ENCODE measurements at regions not wholly inside any gene's neighbourhood (a gene's known extent, or its start where the extent isn't known, plus 50 kb on each side); places are given as distances from the start of the nearest gene placed in this dataset.

GRCh38 chr7:115350764-115351163 lies 428.9 kb downstream of the MDFIC start:
- ATAC-seq, result no peak
- TF ChIP-seq ZC3H10 (CRISPR knock-in tag; IDR thresholded peaks at IDR 0.05) (no peak), SNAI2 (CRISPR knock-in tag; IDR thresholded peaks at IDR 0.05) (no peak), TOX (CRISPR knock-in tag; IDR thresholded peaks at IDR 0.05; ENCODE audit: borderline replicate concordance) (no peak), ZFP3 (CRISPR knock-in tag; IDR thresholded peaks at IDR 0.05) (no peak), TSHZ2 (CRISPR knock-in tag; IDR thresholded peaks at IDR 0.05) (no peak), ESRRG (CRISPR knock-in tag; IDR thresholded peaks at IDR 0.05) (no peak), ARNTL (CRISPR knock-in tag; IDR thresholded peaks at IDR 0.05; ENCODE audit: borderline replicate concordance, low read depth) (no peak), TCF4 (CRISPR knock-in tag; IDR thresholded peaks at IDR 0.05; ENCODE audit: borderline replicate concordance) (no peak), CREB5 (CRISPR knock-in tag; IDR thresholded peaks at IDR 0.05; ENCODE audit: low read depth) (no peak), CSRNP3 (CRISPR knock-in tag; IDR thresholded peaks at IDR 0.05) (no peak), ZNF565 (CRISPR knock-in tag; conservative IDR thresholded peaks at IDR 0.05; ENCODE audit: low read depth) (no peak), RARB (CRISPR knock-in tag; IDR thresholded peaks at IDR 0.05) (no peak), ZFP30 (CRISPR knock-in tag; IDR thresholded peaks at IDR 0.05) (no peak), ISL1 (CRISPR knock-in tag; IDR thresholded peaks at IDR 0.05) (no peak), PATZ1 (CRISPR knock-in tag; IDR thresholded peaks at IDR 0.05; ENCODE audit: borderline replicate concordance) (no peak), GLIS3 (CRISPR knock-in tag; IDR thresholded peaks at IDR 0.05) (no peak), CSDC2 (CRISPR knock-in tag; IDR thresholded peaks at IDR 0.05) (no peak), ZNF8 (CRISPR knock-in tag; IDR thresholded peaks at IDR 0.05) (no peak), BACH2 (CRISPR knock-in tag; IDR thresholded peaks at IDR 0.05; ENCODE audit: borderline replicate concordance) (no peak)

- no peak for TF ChIP-seq PATZ1 (CRISPR knock-in tag; IDR thresholded peaks at IDR 0.05; ENCODE audit: borderline replicate concordance)
- TF ChIP-seq ISL1 (CRISPR knock-in tag; IDR thresholded peaks at IDR 0.05), result no peak
- TF ChIP-seq PPARA (CRISPR knock-in tag; IDR thresholded peaks at IDR 0.05; ENCODE audit: borderline replicate concordance), result no peak
- no peak for TF ChIP-seq OSR1 (CRISPR knock-in tag; IDR thresholded peaks at IDR 0.05)
- TF ChIP-seq CSRNP3 (CRISPR knock-in tag; IDR thresholded peaks at IDR 0.05), result no peak
- no peak for TF ChIP-seq ESRRG (CRISPR knock-in tag; IDR thresholded peaks at IDR 0.05)
- TF ChIP-seq CSDC2 (CRISPR knock-in tag; IDR thresholded peaks at IDR 0.05), result no peak
- TF ChIP-seq ARNTL (CRISPR knock-in tag; IDR thresholded peaks at IDR 0.05; ENCODE audit: borderline replicate concordance, low read depth), result no peak
- TF ChIP-seq ZFP3 (CRISPR knock-in tag; IDR thresholded peaks at IDR 0.05), result no peak
- no peak for TF ChIP-seq ZFP30 (CRISPR knock-in tag; IDR thresholded peaks at IDR 0.05)
- TF ChIP-seq TCF4 (CRISPR knock-in tag; IDR thresholded peaks at IDR 0.05; ENCODE audit: borderline replicate concordance), result no peak
- no peak for TF ChIP-seq RARB (CRISPR knock-in tag; IDR thresholded peaks at IDR 0.05)
- TF ChIP-seq ZNF70 (CRISPR knock-in tag; IDR thresholded peaks at IDR 0.05), result no peak
- no peak for TF ChIP-seq TOX (CRISPR knock-in tag; IDR thresholded peaks at IDR 0.05; ENCODE audit: borderline replicate concordance)
- TF ChIP-seq ZNF565 (CRISPR knock-in tag; conservative IDR thresholded peaks at IDR 0.05; ENCODE audit: low read depth), result no peak
- ATAC-seq, result no peak
Measured at GRCh38 chr7:115349635-115350034, 427.7 kb downstream of the MDFIC start.

Measured in SK-N-SH treated with all-trans-retinoic acid at 6 μM for 48 hours (cell line).